ENCODE measurements at regions not wholly inside any gene's neighbourhood (a gene's known extent, or its start where the extent isn't known, plus 50 kb on each side); places are given as distances from the start of the nearest gene placed in this dataset.

GRCh38 chr2:19207452-19207851 is 151.0 kb downstream of the OSR1 start:
- H3K36me3 Mint-ChIP-seq (ENCODE audit: insufficient read depth, unreplicated experiment), result no peaks in the 10 kb centered on the region
- H3K4me1 Mint-ChIP-seq (ENCODE audit: low read depth, unreplicated experiment), result no peaks in the 10 kb centered on the region
- H3K27ac Mint-ChIP-seq (ENCODE audit: unreplicated experiment), result no peak overlapping the region
- no peaks in the 10 kb centered on the region for H3K27me3 Mint-ChIP-seq (ENCODE audit: unreplicated experiment)
- no peaks in the 10 kb centered on the region for H3K9me3 Mint-ChIP-seq (ENCODE audit: low read depth, unreplicated experiment)
- intact Hi-C loops (cut with micrococcal nuclease; ENCODE audit: unreplicated experiment), result no loop called here
- no peak overlapping the region for H3K4me3 Mint-ChIP-seq (ENCODE audit: low read depth, unreplicated experiment)
- no TSS peak for BruUV-seq (replicated peaks)
- no peak for TF ChIP-seq CTCF (IDR thresholded peaks at IDR 0.05; ENCODE audit: unreplicated experiment)
- CTCF ChIA-PET, result no interaction called here
- DNase-seq, result no peak

DNA sequence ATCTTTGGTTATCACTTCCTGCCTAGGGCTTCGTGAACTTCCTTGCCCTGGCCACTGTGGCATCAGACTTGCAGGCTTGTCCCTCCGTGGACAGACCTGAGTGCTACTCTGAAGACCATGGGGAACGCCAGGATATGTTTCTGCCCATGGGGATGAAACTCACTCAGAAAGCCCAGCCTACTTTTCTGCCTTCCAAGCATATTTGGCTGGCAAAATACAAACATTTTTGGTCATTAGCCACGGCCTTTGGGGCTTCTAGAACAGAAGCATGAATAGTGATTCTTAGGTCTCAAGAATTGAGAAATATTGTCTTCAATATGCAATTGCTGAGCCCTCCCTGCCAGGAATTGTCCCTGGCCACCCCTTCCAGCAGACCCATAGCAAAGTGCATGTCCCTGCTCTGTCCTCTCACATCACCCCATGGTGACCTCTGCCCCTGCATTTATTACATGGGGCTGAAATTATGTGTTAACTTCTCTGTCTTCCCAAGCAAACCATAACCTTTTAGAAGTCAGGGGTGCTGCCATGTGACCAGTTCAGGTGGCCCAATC is 152.4 kb downstream of the OSR1 start:
- no peak overlapping the region for H3K27ac Mint-ChIP-seq (ENCODE audit: unreplicated experiment)

DNA sequence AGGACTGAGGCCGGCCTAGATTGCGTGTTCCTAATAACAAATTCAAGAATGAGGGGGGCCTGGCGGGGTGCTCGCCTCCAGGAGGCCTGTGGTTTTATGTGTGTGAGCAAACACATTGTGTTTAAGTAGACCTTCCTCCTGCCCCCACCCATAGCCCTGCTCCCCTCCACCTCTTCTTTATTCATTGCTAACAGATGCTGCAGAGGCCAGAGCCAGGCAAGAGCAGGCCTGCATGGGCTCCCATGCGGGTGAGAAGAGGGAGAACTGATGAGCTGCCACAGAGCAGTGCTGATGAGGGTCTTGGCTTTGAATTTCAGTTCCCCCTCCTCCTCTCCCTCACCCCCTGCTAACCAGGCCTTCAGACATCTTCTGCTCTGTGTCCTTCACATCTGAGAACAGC is 154.6 kb downstream of the OSR1 start:
- TF ChIP-seq CTCF (IDR thresholded peaks at IDR 0.05; ENCODE audit: unreplicated experiment), result no peak
- Mint-ChIP-seq H3K27ac (ENCODE audit: unreplicated experiment) (no peak overlapping the region), H3K36me3 (ENCODE audit: insufficient read depth, unreplicated experiment) (no peaks in the 10 kb centered on the region), H3K9me3 (ENCODE audit: low read depth, unreplicated experiment) (no peaks in the 10 kb centered on the region), H3K4me1 (ENCODE audit: low read depth, unreplicated experiment) (no peaks in the 10 kb centered on the region), H3K27me3 (ENCODE audit: unreplicated experiment) (no peaks in the 10 kb centered on the region), H3K4me3 (ENCODE audit: low read depth, unreplicated experiment) (no peak overlapping the region)
- no TSS peak for BruUV-seq (replicated peaks)
- DNase-seq, result no peak
- CTCF ChIA-PET, result no interaction called here
- intact Hi-C loops (cut with micrococcal nuclease; ENCODE audit: unreplicated experiment), result no loop called here

More for the DNA sequence above, 152.4 kb downstream of the OSR1 start:
- DNase-seq, result no peak
- CTCF ChIA-PET, result interaction anchor here (0.7 kb wide), 1 partner anchor 224 kb away, joined by 5 read pairs; no protein-coding TSS in a partner anchor
- Mint-ChIP-seq H3K9me3 (ENCODE audit: low read depth, unreplicated experiment) (no peaks in the 10 kb centered on the region), H3K27me3 (ENCODE audit: unreplicated experiment) (no peaks in the 10 kb centered on the region), H3K36me3 (ENCODE audit: insufficient read depth, unreplicated experiment) (no peaks in the 10 kb centered on the region), H3K4me1 (ENCODE audit: low read depth, unreplicated experiment) (no peaks in the 10 kb centered on the region), H3K4me3 (ENCODE audit: low read depth, unreplicated experiment) (no peak overlapping the region)
- no TSS peak for BruUV-seq (replicated peaks)
- TF ChIP-seq CTCF (IDR thresholded peaks at IDR 0.05; ENCODE audit: unreplicated experiment), result no peak
- intact Hi-C loops (cut with micrococcal nuclease; ENCODE audit: unreplicated experiment), result no loop called here

GRCh38 chr2:19201911-19202462 is 156.4 kb downstream of the OSR1 start:
- intact Hi-C loops (cut with micrococcal nuclease; ENCODE audit: unreplicated experiment), result no loop called here
- no peak overlapping the region for H3K27ac Mint-ChIP-seq (ENCODE audit: unreplicated experiment)
- no peaks in the 10 kb centered on the region for H3K9me3 Mint-ChIP-seq (ENCODE audit: low read depth, unreplicated experiment)
- TF ChIP-seq CTCF (IDR thresholded peaks at IDR 0.05; ENCODE audit: unreplicated experiment), result no peak
- no peaks in the 10 kb centered on the region for H3K4me1 Mint-ChIP-seq (ENCODE audit: low read depth, unreplicated experiment)
- no peaks in the 10 kb centered on the region for H3K27me3 Mint-ChIP-seq (ENCODE audit: unreplicated experiment)
- BruUV-seq (replicated peaks), result no TSS peak
- no peak overlapping the region for H3K4me3 Mint-ChIP-seq (ENCODE audit: low read depth, unreplicated experiment)
- no peak for DNase-seq
- CTCF ChIA-PET, result no interaction called here
- no peaks in the 10 kb centered on the region for H3K36me3 Mint-ChIP-seq (ENCODE audit: insufficient read depth, unreplicated experiment)

Measured in Calu3 (cell line).